ENCODE measurements at regions not wholly inside any gene's neighbourhood (a gene's known extent, or its start where the extent isn't known, plus 50 kb on each side); places are given as distances from the start of the nearest gene placed in this dataset.
"Not testable (repeated sequence)": the region's sequence is repeated elsewhere in the genome, so short reads cannot be mapped to it uniquely, and the experiment has no call there.

- DNase-seq (ENCODE audit: low read depth), result no peak
These were observed 705.5 kb downstream of the IPMK start for GRCh38 chr10:57562211-57562610.

- DNase-seq (ENCODE audit: low read depth), result not testable (repeated sequence)
These were observed 715.9 kb downstream of the IPMK start for GRCh38 chr10:57551774-57552173.

GRCh38 chr10:57535306-57535705 is 732.4 kb downstream of the IPMK start:
- DNase-seq (ENCODE audit: low read depth), result no peak

GRCh38 chr10:57513637-57514036 is 754.1 kb downstream of the IPMK start:
- no peak for DNase-seq (ENCODE audit: low read depth)

- no peak for DNase-seq (ENCODE audit: low read depth)
These were observed 759.9 kb downstream of the IPMK start for GRCh38 chr10:57507788-57508187.

GRCh38 chr10:57506414-57507094 is 761.1 kb downstream of the IPMK start:
- no peak for DNase-seq (ENCODE audit: low read depth)

GRCh38 chr10:57494486-57494885 is 773.2 kb downstream of the IPMK start:
- no peak for DNase-seq (ENCODE audit: low read depth)

- no peak for DNase-seq (ENCODE audit: low read depth)
These were observed 785.4 kb downstream of the IPMK start for GRCh38 chr10:57482259-57482658.

GRCh38 chr10:57472823-57473619 is 794.7 kb downstream of the IPMK start:
- no peak for DNase-seq (ENCODE audit: low read depth)

- no peak for DNase-seq (ENCODE audit: low read depth)
These were observed 798.7 kb downstream of the IPMK start for GRCh38 chr10:57468894-57469432.

- DNase-seq (ENCODE audit: low read depth), result no peak
These were observed 802.5 kb downstream of the IPMK start for GRCh38 chr10:57465155-57465554.

GRCh38 chr10:57460540-57460939 is 807.2 kb downstream of the IPMK start:
- DNase-seq (ENCODE audit: low read depth), result no peak

GRCh38 chr10:57457972-57458512 is 809.7 kb downstream of the IPMK start:
- no peak for DNase-seq (ENCODE audit: low read depth)

GRCh38 chr10:57430376-57430775 is 837.3 kb downstream of the IPMK start:
- DNase-seq (ENCODE audit: low read depth), result no peak

- DNase-seq (ENCODE audit: low read depth), result no peak
These were observed 846.8 kb downstream of the IPMK start for GRCh38 chr10:57420881-57421280.

- no peak for DNase-seq (ENCODE audit: low read depth)
These were observed 849.2 kb downstream of the IPMK start for GRCh38 chr10:57418476-57418875.

GRCh38 chr10:57395923-57396322 is 871.8 kb downstream of the IPMK start:
- no peak for DNase-seq (ENCODE audit: low read depth)

- DNase-seq (ENCODE audit: low read depth), result no peak
These were observed 900.3 kb downstream of the IPMK start for GRCh38 chr10:57367412-57367811.

GRCh38 chr10:57362811-57363210 is 904.9 kb downstream of the IPMK start:
- no peak for DNase-seq (ENCODE audit: low read depth)

GRCh38 chr10:57353403-57354003 is 914.2 kb downstream of the IPMK start:
- DNase-seq (ENCODE audit: low read depth), result no peak

- DNase-seq (ENCODE audit: low read depth), result no peak
These were observed 916.6 kb downstream of the IPMK start for GRCh38 chr10:57351076-57351475.

GRCh38 chr10:57341294-57341693 is 926.4 kb downstream of the IPMK start:
- DNase-seq (ENCODE audit: low read depth), result no peak

All from stimulated activated CD8-positive, alpha-beta memory T cell treated with anti-CD3 and anti-CD28 coated beads, Interleukin-15, amount 100 ng/mL, for 1 hour (primary cell).